Body of pancreas (tissue), 4 donors: ENCODE measurements at regions not wholly inside any gene's neighbourhood (a gene's known extent, or its start where the extent isn't known, plus 50 kb on each side); places are given as distances from the start of the nearest gene placed in this dataset.

Source experiments
- POLR2A ChIP-seq, 3 donors: fragments of 450-650 bp; IDR thresholded peaks; one replicate each; pipeline ENCODE4 v1.6.1; 2016; ENCODE audit warnings: antibody characterized with exemption in 3 of 3, mild to moderate bottlenecking in 2 of 3
- TF ChIP-seq, protein P1 (sequence below), 7 experiments: fragments of 450-650 bp in 4 of 7; fragments of 200-600 bp in 3 of 7; sonication (generic) in 3 of 7; IDR thresholded peaks; one replicate each; pipeline ENCODE4 v1.5.1; 2016 to 2019; ENCODE audit warnings: antibody characterized with exemption in 7 of 7

DNA sequence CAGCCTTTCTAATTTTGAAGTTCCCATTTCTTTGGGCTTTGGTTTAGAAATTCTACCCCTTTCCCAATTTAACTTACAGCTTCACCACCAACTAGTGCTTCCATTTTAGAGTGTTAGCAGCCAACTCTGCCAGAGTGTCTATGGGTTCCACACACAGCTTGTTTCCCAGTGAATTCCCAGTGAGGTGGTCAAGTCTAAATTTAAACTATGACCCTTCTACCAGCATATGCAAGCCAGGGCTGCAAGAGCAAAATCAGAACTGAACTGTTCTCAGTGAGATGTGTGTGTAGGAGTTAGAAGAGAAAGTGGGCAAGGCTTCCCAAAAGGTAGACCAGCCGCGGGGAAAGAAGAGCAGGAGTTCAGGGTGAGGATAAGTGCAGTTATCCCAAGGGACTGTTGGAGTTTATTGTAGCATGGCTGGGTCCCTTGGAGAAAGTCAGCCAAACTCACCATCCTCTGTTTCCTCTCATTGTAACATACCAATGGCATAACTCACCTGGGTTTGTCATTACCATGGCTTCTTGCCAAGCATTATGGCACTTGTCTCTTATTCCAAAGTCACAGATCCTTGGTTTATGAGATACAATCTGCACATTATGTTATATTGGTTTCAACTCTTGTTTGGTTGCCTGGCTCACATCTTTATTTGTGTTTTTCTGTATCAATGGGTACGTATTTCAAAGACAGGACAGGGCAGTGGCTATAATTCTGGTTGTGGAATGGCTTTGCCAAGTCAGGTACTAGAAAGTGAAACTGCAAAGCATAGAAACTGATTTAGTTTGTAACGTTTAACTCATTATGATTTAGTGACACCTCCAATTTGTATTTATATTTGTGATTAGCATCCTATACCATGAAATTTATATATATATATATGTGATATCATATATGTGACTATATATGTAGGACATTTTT, 130.2 kb upstream of the UMPS start:
- TF ChIP-seq POLR2A (IDR thresholded peaks at IDR 0.05) = no peak
- TF ChIP-seq, protein P1, sequence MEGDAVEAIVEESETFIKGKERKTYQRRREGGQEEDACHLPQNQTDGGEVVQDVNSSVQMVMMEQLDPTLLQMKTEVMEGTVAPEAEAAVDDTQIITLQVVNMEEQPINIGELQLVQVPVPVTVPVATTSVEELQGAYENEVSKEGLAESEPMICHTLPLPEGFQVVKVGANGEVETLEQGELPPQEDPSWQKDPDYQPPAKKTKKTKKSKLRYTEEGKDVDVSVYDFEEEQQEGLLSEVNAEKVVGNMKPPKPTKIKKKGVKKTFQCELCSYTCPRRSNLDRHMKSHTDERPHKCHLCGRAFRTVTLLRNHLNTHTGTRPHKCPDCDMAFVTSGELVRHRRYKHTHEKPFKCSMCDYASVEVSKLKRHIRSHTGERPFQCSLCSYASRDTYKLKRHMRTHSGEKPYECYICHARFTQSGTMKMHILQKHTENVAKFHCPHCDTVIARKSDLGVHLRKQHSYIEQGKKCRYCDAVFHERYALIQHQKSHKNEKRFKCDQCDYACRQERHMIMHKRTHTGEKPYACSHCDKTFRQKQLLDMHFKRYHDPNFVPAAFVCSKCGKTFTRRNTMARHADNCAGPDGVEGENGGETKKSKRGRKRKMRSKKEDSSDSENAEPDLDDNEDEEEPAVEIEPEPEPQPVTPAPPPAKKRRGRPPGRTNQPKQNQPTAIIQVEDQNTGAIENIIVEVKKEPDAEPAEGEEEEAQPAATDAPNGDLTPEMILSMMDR (IDR thresholded peaks at IDR 0.05) = no peak
